ENCODE measurements at regions not wholly inside any gene's neighbourhood (a gene's known extent, or its start where the extent isn't known, plus 50 kb on each side); places are given as distances from the start of the nearest gene placed in this dataset.

- no peak for TF ChIP-seq CTCF (IDR thresholded peaks at IDR 0.05; ENCODE audit: low read depth, low read length)
- no peak for TF ChIP-seq EZH2phosphoT487 (IDR thresholded peaks at IDR 0.05; ENCODE audit: low read depth)
These were observed 107.2 kb downstream of the GASK1B start for GRCh38 chr4:158065603-158066002.
